Neural cell (in vitro differentiated cells): ENCODE measurements at regions not wholly inside any gene's neighbourhood (a gene's known extent, or its start where the extent isn't known, plus 50 kb on each side); places are given as distances from the start of the nearest gene placed in this dataset.

ENCODE experiments used
- H2AFZ ChIP-seq: fragments of 200-600, 300-800 bp; sonication (generic), shearing (Covaris generic); 2 replicates; pipeline ENCODE4 v1.6.0; 2014; ENCODE audit warnings: low read depth, mild to moderate bottlenecking, antibody characterized with exemption, low read length, moderate library complexity
- H3F3A ChIP-seq: fragments of 200-600 bp; shearing (Covaris generic); 2 replicates; pipeline ENCODE4 v1.6.1; 2016; ENCODE audit warnings: mild to moderate bottlenecking, moderate library complexity, mixed read lengths, antibody characterized with exemption, low read length; ENCODE audit not compliant: insufficient read depth, poor library complexity, severe bottlenecking
- H3K27ac ChIP-seq: fragments of 200-600, 300-800 bp; sonication (generic), shearing (Covaris generic); 2 replicates; pipeline ENCODE4 v1.5.1; 2014; ENCODE audit warnings: mild to moderate bottlenecking, low read length, moderate library complexity
- H3K27me3 ChIP-seq: fragments of 300-800, 200-600 bp; sonication (generic), shearing (Covaris generic); 2 replicates; pipeline ENCODE4 v1.6.0; 2014; ENCODE audit warnings: mild to moderate bottlenecking, low read depth, low read length, moderate library complexity; ENCODE audit not compliant: insufficient read depth
- H3K36me3 ChIP-seq: fragments of 300-800, 200-600 bp; sonication (generic), shearing (Covaris generic); 2 replicates; pipeline ENCODE4 v1.5.1; 2014; ENCODE audit warnings: mild to moderate bottlenecking, antibody characterized with exemption, low read length, moderate library complexity; ENCODE audit not compliant: insufficient read depth
- H3K4me2 ChIP-seq: fragments of 300-800, 200-600 bp; sonication (generic), shearing (Covaris generic); 2 replicates; pipeline ENCODE4 v1.6.0; 2014; ENCODE audit warnings: mild to moderate bottlenecking, low read length
- H3K4me3 ChIP-seq: fragments of 300-800, 200-600 bp; sonication (generic), shearing (Covaris generic); 2 replicates; pipeline ENCODE4 v1.5.1; 2014; ENCODE audit warnings: mild to moderate bottlenecking, low read length, moderate library complexity
- H3K79me2 ChIP-seq: fragments of 200-600 bp; shearing (Covaris generic); replicated peaks from 2 replicates; pipeline ENCODE4 v1.6.0; 2014; ENCODE audit warnings: mild to moderate bottlenecking, low read length, moderate library complexity; ENCODE audit not compliant: insufficient read depth
- H3K9ac ChIP-seq: fragments of 300-800, 200-600 bp; sonication (generic), shearing (Covaris generic); 2 replicates; pipeline ENCODE4 v1.6.1; 2016; ENCODE audit warnings: mild to moderate bottlenecking, low read length, mixed read lengths
- H3K9me2 ChIP-seq: fragments of 200-600 bp; shearing (Covaris generic); 2 replicates; pipeline ENCODE4 v1.6.1; 2016; ENCODE audit warnings: mild to moderate bottlenecking, low read length, mixed read lengths; ENCODE audit not compliant: insufficient read depth
- H3K9me3 ChIP-seq: fragments of 200-600, 300-800 bp; sonication (generic), shearing (Covaris generic); 2 replicates; pipeline ENCODE4 v1.6.1; 2016; ENCODE audit warnings: mild to moderate bottlenecking, mixed run types, low read length, moderate library complexity, mixed read lengths
- H4K20me1 ChIP-seq: fragments of 200-600 bp; shearing (Covaris generic); 2 replicates; pipeline ENCODE4 v1.6.1; 2016; ENCODE audit warnings: mild to moderate bottlenecking, mixed run types; ENCODE audit not compliant: insufficient read depth
- EP300 ChIP-seq: fragments of 450-650 bp; conservative IDR thresholded peaks from 2 replicates; pipeline ENCODE4 v1.6.1; 2014; ENCODE audit warnings: antibody characterized with exemption, mild to moderate bottlenecking, moderate library complexity; ENCODE audit not compliant: poor library complexity, severe bottlenecking
- EZH2 ChIP-seq: fragments of 200-600, 300-800 bp; shearing (Covaris generic), sonication (generic); IDR thresholded peaks from 2 replicates; pipeline ENCODE4 v1.6.1; 2014; ENCODE audit warnings: antibody characterized with exemption, low read length, borderline replicate concordance, mild to moderate bottlenecking; ENCODE audit not compliant: insufficient read depth, poor library complexity, severe bottlenecking
- MXI1 ChIP-seq: fragments of 450-650 bp; conservative IDR thresholded peaks from 2 replicates; pipeline ENCODE4 v1.6.1; 2014; ENCODE audit warnings: antibody characterized with exemption, mild to moderate bottlenecking; ENCODE audit not compliant: poor library complexity, severe bottlenecking
- POLR2AphosphoS5 ChIP-seq: IDR thresholded peaks from 2 replicates; pipeline ENCODE4 v1.6.1; 2012
- RAD21 ChIP-seq: fragments of 450-650 bp; conservative IDR thresholded peaks from 2 replicates; pipeline ENCODE4 v1.6.1; 2014; ENCODE audit warnings: antibody characterized with exemption, mild to moderate bottlenecking, moderate library complexity
- SMC3 ChIP-seq: fragments of 450-650 bp; conservative IDR thresholded peaks from 2 replicates; pipeline ENCODE4 v1.6.1; 2014; ENCODE audit warnings: antibody characterized with exemption, mild to moderate bottlenecking, moderate library complexity; ENCODE audit not compliant: poor library complexity
- TAF1 ChIP-seq: IDR thresholded peaks from 2 replicates; pipeline ENCODE4 v1.6.1; 2012; ENCODE audit warnings: low read depth
- TF ChIP-seq, protein P1 (sequence below): IDR thresholded peaks from 2 replicates; pipeline ENCODE4 v1.6.1; 2012; ENCODE audit warnings: borderline replicate concordance
- TF ChIP-seq, protein P2 (sequence below): fragments of 450-650 bp; IDR thresholded peaks from 2 replicates; pipeline ENCODE4 v1.5.1; 2014; ENCODE audit warnings: antibody characterized with exemption, mild to moderate bottlenecking, moderate library complexity; ENCODE audit not compliant: poor library complexity, severe bottlenecking

DNA sequence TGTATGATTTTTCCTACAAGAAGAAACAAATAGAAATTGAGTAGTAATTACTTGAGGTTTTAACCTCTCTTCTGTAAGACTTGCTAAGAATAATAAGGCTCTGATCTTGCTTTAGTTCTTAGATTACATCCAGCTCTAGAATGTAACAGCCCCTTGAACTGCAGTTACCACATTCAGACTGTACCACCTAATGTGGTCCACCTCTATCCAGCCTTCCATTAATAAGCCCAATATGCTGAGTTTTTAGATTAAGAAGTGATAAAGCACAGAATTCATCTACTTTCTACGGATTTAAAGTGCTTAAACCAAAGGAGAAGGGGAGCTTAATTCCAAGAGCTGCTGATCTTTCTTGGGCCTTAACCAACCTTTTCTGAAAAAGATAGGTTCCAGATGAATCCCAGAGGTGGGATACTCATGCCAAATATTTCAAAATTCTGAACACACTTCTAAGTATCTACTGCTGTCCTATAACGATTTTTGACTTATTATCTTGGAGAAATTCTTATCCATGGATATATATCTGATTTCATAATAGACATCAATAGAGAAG is 131.5 kb downstream of the ZNF608 start:
- Histone ChIP-seq H3K9me2 (no peaks in the 10 kb centered on the region), H3K27ac (no peak overlapping the region)

DNA sequence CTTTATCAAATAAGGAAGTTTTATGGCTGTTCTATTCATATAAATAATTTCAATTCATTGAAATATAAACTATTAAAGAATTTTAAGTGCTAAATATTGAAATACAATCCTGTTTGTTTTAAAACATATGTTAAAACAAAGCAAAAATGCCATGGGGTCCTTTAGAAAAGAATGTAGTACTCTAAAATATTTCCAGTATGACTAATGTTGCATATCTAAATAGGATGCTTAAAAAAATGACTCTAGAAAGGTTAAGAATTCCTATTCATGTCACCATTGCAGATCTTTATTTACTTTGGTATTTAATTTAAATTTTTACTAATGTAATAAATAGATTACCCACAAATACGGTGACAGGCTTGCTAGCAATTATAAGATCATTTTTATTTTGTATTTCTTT is 132.3 kb downstream of the ZNF608 start:
- Histone ChIP-seq H3K4me2 (no peak overlapping the region), H3K27ac (no peak overlapping the region), H3K36me3 (no peaks in the 10 kb centered on the region), H3F3A (no peaks in the 10 kb centered on the region), H3K9me3 (no peaks in the 10 kb centered on the region), H3K9me2 (no peaks in the 10 kb centered on the region), H4K20me1 (no peaks in the 10 kb centered on the region), H3K9ac (no peak overlapping the region), H3K79me2 (no peaks in the 10 kb centered on the region), H3K4me3 (no peak overlapping the region), H3K27me3 (no peaks in the 10 kb centered on the region), H2AFZ (no peak overlapping the region)
- TF ChIP-seq POLR2AphosphoS5, result no peak
- no peak for TF ChIP-seq EZH2
- TF ChIP-seq MXI1, result no peak
- no peak for TF ChIP-seq SMC3
- no peak for TF ChIP-seq TAF1
- TF ChIP-seq, protein P1, sequence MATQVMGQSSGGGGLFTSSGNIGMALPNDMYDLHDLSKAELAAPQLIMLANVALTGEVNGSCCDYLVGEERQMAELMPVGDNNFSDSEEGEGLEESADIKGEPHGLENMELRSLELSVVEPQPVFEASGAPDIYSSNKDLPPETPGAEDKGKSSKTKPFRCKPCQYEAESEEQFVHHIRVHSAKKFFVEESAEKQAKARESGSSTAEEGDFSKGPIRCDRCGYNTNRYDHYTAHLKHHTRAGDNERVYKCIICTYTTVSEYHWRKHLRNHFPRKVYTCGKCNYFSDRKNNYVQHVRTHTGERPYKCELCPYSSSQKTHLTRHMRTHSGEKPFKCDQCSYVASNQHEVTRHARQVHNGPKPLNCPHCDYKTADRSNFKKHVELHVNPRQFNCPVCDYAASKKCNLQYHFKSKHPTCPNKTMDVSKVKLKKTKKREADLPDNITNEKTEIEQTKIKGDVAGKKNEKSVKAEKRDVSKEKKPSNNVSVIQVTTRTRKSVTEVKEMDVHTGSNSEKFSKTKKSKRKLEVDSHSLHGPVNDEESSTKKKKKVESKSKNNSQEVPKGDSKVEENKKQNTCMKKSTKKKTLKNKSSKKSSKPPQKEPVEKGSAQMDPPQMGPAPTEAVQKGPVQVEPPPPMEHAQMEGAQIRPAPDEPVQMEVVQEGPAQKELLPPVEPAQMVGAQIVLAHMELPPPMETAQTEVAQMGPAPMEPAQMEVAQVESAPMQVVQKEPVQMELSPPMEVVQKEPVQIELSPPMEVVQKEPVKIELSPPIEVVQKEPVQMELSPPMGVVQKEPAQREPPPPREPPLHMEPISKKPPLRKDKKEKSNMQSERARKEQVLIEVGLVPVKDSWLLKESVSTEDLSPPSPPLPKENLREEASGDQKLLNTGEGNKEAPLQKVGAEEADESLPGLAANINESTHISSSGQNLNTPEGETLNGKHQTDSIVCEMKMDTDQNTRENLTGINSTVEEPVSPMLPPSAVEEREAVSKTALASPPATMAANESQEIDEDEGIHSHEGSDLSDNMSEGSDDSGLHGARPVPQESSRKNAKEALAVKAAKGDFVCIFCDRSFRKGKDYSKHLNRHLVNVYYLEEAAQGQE, result no peak
- TF ChIP-seq EP300, result no peak
- TF ChIP-seq, protein P2, sequence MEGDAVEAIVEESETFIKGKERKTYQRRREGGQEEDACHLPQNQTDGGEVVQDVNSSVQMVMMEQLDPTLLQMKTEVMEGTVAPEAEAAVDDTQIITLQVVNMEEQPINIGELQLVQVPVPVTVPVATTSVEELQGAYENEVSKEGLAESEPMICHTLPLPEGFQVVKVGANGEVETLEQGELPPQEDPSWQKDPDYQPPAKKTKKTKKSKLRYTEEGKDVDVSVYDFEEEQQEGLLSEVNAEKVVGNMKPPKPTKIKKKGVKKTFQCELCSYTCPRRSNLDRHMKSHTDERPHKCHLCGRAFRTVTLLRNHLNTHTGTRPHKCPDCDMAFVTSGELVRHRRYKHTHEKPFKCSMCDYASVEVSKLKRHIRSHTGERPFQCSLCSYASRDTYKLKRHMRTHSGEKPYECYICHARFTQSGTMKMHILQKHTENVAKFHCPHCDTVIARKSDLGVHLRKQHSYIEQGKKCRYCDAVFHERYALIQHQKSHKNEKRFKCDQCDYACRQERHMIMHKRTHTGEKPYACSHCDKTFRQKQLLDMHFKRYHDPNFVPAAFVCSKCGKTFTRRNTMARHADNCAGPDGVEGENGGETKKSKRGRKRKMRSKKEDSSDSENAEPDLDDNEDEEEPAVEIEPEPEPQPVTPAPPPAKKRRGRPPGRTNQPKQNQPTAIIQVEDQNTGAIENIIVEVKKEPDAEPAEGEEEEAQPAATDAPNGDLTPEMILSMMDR, result no peak
- TF ChIP-seq RAD21, result no peak

More for the DNA sequence above, 131.5 kb downstream of the ZNF608 start:
- no peaks in the 10 kb centered on the region for H3K36me3 ChIP-seq
- H4K20me1 ChIP-seq, result no peaks in the 10 kb centered on the region
- no peaks in the 10 kb centered on the region for H3F3A ChIP-seq
- no peak overlapping the region for H2AFZ ChIP-seq
- no peaks in the 10 kb centered on the region for H3K79me2 ChIP-seq
- H3K27me3 ChIP-seq, result no peaks in the 10 kb centered on the region
- TF ChIP-seq SMC3, result no peak
- no peak for TF ChIP-seq MXI1
- TF ChIP-seq, protein P2, result no peak
- no peak for TF ChIP-seq EP300
- no peak for TF ChIP-seq RAD21
- TF ChIP-seq, protein P1, result no peak
- no peak for TF ChIP-seq TAF1
- TF ChIP-seq POLR2AphosphoS5, result no peak
- TF ChIP-seq EZH2, result no peak
- no peak overlapping the region for H3K4me3 ChIP-seq
- H3K9me3 ChIP-seq, result no peaks in the 10 kb centered on the region
- H3K4me2 ChIP-seq, result no peak overlapping the region
- no peak overlapping the region for H3K9ac ChIP-seq
